GM04503 (cell line): ENCODE measurements at regions not wholly inside any gene's neighbourhood (a gene's known extent, or its start where the extent isn't known, plus 50 kb on each side); places are given as distances from the start of the nearest gene placed in this dataset.
"Not testable (repeated sequence)": the region's sequence is repeated elsewhere in the genome, so short reads cannot be mapped to it uniquely, and the experiment has no call there.

Experiments used
- DNase-seq: peaks from one replicate; pipeline ENCODE4 v3.0.0-alpha.2; 2012; ENCODE audit warnings: low read depth

DNA sequence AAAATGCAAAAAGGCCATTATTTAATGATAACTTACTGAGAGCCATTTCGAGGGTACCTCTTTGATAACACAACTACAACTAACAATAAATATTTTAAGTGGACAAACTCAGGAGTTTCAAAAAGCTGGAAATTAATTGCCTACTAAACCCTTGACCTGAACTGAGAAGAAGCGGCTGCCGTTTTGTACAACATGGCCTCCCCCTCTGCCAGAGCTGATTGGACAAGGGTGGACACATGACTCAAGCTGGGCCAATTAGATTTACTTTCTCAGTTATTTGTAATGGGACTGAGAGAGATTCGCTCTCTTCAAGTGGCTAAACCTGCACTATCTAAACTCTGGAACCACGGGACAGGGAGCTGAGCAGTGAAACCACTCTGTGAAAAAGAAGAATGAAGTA lies 135.9 kb upstream of the SERPINE2 start:
- DNase-seq: no peak

DNA sequence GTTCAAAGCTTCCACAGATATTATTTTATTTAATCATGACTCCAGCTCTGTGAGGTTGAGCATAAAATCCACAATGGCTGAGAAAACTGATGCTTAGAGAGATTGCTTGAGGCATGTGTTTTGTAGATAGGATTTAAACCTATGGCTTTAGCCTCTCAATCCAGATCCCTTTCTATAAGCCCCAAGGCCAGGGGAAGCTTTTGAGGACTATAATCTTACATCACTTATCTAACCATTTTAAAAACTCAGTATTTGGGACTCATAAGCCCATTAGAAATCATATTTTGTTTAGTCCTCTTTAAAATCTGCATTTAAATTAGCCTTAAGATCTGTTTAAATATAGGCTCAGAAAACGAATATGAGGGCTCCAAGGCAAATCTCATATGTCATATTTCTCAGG lies 135.4 kb upstream of the SERPINE2 start:
- no peak for DNase-seq

DNA sequence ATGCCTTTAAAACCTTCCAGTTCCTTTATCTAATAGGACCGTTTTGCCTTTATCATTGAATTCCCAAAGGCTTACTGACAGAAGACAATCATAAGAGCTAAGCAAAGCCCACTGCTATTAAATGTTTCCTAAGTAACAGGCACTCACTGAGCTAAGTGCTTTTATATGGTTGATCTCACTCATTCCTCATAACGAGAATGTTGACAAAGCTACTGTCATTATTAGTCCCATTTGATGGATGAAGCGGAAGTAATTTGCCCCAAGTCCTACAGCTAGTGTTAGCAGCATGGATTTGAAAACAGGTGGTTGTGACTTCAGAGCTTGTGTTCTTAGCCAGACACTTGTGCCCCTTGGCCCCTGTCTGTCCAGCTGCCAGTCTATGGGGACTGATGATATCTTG lies 134.8 kb upstream of the SERPINE2 start:
- DNase-seq: no peak

DNA sequence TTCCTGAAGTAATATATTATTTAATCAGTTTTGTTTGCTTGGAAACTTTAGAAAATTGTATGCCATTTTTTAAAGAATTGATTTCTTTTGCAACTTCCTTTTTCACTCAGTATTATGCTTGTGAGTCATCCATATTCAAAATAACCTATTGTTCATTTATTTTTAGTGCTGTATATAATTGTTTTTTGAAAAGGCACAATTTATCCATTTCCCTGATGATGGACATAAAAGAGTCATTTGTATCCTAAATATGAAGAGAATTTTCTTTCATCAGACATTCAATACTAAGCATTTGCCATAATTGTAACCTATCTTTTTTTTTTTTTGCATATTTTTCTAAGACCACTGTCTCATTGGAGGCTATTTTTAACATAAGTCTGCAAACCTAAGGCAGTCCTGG lies 134.1 kb upstream of the SERPINE2 start:
- no peak for DNase-seq

DNA sequence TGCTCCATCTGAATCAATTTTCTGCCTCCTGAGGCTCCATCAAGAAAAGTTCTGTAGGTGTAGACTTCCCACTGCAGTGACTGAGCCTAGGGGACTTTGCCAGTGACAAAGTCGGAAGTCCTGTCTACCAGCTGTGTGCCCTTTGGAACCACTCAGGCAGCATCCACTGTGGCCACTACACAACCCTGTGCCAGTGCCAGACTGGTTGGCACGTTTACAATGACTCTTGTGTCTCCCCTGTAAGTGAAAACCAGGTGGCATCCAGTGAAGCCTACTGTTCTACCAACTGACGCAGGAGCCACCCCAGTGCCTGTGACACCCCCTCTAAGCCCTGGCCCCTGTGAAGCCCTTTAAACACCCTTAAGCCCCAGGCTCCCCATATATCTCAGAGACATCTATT lies 132.1 kb upstream of the SERPINE2 start:
- DNase-seq: no peak

DNA sequence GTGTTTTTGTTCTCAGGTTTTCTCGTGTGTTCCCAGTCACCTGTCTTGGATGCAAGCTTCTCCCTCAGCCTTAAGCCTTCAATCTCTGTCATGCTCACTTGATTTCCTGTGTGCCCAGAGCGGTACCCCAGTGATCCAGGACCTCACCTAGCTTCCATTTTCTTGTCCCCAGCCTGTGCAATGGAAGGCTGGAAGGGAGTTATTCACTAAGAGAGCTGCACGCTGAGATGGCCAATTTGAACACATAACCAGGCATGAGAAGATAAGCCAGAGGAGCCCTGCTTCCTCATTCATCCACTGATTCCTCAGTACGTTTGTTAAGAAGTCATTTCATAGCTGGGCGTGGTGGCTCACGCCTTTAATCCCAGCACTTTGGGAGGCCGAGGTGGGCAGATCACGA lies 130.8 kb upstream of the SERPINE2 start:
- no peak for DNase-seq

DNA sequence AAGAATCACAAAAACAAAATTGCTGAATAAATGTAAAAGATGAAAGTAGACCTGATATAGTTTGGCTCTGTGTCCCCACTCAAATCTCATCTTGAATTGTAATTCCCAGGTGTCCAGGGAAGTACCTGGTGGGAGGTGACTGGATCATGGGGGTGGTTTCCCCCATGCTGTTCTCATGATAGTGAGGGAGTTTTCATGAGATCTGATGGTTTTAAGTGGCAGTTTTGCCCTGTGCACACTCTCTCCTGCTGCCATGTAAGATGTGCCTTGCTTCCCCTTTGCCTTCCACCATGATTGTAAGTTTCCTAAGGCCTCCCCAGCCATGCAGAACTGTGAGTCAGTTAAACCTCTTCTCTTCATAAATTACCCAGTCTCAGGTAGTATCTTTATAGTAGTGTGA lies 128.7 kb upstream of the SERPINE2 start:
- not testable (repeated sequence) for DNase-seq

DNA sequence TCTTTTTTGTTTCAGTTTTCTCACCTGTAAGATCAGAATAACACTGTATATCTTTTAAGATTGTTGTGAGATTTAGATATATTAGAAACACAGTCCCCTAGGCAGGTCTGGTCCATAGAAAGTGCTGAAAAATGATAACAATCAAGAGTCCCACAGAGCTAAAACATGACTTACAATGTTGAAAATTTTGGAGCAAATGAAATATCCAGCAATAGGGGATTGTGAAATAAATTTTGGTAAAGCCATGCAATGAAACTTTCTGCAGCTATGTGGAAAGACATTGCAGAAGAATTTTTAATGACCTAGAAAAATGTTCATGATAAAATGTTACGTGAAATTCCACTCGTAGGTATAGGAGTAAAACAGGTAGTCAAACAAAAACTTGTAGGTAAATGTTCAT lies 127.6 kb upstream of the SERPINE2 start:
- no peak for DNase-seq

DNA sequence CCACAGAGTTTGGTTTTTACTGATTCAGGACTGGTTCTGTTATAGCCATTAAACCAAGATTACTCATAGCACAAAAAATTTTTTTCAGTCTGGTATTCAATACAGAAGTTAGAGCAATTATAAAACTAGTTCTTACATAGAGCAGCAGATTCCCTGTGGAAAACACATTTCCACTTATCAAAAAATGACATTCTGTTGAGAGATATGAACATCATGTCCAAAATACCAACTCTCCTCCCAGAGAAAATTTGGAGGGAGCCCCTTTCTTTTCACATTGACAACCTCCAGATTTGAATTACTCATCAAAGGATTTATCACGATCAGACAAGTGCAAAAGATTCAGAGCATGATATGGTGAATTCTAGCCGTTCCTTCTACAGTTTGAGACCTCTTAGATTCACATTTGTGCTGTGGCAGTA lies 126.8 kb upstream of the SERPINE2 start:
- DNase-seq: peak; percentile 75

DNA sequence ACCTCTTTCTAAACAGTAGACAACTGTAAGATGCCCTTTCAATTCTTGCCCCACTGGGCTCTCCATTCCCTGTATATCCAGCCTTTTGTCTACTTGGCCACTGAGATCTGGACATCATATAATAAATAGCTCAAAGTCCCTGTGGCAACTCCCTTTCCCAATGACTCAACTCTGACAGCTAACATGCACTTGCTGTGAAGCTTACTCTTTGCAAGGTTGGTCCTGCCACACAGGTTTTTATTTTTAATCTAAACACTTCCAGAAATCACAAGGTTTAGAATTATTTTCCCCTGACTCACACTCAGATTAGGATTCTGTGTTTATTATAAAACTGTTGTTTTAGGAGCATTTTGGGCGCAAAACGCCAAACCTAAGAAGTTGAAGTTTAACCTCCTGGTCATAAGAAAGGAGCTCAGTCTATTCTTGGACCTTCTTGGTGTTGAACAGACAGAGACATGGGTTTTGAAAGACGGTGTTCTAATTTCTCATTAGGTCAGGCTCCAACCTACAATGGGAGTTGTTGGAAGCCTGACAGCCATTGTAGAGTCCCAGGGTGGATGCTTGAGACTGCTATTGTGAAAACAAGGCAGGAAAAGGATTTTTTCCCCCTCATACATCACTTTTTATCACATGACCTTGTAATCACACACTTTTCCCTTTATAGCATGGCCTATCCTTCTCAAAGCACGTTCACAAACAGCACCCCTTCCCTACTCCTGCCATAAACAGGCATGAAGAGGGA lies 124.7 kb upstream of the SERPINE2 start:
- no peak for DNase-seq

DNA sequence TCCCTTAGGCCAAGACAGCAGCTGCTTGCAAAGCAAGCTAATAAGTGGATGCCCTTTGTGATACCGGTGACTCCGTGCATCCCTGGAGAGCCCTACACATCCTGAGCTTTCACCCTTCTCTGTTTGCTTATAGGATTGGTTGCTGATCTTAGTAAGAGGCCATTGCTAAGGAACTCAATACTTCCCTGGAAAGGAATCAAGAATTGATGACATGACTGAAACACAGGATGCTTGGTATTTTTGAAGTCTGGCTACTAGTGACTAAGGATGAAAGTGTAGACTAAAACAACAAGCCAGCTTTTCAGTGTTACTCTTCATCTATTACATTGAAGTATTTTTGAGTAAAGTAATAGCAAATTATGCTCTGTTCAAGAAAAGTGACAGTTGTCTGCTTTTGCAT lies 123.0 kb upstream of the SERPINE2 start:
- DNase-seq: no peak

DNA sequence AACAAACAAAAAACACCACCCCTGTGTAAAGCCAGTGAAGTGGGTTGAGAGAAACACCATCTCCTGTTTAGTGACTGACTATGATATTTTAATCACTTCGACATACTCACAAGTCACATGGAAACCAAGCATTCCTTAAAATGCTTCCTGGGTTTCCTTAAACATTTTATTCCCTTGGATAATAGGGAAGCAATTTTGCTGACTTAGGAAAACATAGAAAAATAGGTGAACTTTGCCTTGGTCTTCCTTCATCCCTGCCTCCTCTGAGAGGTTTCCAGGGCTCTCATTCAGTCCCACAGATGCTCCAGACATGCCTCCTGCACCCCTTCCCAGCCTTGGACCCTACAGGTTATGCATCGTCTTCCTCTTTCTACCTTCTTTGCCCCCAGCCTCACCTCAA lies 122.6 kb upstream of the SERPINE2 start:
- no peak for DNase-seq

DNA sequence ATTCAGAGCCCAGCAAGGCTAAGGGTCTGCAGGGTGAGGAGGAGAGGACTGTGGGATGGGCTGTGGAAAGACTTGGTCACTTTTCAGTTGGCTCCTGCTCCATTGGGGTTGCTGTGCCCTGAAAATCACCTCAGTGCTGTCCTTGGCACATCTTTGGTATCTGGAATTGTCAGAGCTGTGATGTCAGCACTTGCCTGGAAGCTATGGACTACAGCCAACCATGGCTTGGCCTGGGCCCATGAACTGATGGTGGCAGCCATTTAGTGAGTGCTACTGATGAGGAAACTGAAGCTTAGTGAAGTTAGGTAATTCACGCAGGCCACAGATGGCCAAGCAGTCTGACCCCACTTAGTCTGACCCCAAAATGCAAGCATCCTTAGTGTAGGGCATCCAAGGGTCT lies 121.8 kb upstream of the SERPINE2 start:
- no peak for DNase-seq

DNA sequence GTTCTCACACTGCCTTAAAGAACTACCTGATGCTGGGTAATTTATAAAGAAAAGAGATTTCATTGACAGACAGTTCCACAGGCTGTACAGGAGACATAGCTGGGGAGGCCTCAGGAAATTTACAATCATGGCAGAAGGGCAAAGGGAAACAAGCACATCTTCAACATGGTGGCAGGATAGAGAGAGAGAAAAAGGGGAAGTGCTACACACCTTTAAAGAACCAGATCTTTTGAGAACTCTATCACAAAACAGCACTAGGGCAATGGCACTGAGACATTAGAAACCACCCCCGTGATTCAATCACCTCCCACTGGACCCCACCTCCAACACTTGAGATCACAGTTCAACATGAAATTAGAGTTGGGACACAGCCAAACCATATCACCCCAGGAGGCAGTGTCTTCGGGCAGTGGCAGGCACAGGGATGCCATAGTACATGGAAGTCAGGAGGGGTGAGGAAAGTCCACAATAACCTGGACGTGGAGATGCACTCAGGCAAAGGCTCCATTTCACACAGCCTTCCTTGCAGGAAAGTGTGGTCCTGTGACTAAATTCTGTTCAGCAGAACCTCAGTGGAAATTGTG lies 120.4 kb upstream of the SERPINE2 start:
- no peak for DNase-seq

DNA sequence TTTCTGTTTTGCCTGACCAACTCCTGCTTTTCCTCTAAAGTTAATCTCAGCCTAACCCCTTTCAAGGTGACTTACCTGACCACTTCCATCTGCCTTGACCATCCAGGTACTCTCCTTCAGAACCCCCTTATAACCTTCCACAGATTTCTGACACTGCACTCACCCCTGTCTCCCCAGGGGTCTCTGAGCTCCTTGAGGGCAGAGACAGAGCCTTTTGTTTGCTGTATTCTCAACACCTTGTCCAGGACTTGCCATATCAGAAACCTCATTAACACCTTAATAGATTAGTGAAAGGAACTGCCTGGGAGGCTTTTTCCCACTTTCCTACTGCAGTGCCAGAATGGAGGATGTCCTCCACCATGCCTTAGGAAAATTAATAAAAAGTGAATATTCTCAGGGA lies 119.7 kb upstream of the SERPINE2 start:
- no peak for DNase-seq

DNA sequence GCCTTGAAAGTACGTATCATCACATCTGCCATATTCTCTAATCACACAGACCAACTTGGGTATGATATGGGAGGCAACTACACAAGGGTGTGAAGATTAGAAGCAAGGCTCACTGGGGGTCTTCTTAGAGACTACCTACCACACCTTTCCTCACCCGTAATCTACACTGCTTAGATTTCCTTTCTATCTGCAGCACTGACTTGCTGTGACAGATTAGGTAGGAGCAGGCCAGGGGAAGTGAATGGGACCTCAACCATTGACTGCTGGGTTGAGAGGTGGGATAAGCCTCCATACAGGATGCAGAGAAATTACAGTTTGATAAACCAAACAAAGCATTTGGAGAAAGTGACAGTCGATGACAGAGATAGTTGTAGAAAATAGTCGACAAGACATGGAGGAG lies 119.0 kb upstream of the SERPINE2 start:
- DNase-seq: no peak

DNA sequence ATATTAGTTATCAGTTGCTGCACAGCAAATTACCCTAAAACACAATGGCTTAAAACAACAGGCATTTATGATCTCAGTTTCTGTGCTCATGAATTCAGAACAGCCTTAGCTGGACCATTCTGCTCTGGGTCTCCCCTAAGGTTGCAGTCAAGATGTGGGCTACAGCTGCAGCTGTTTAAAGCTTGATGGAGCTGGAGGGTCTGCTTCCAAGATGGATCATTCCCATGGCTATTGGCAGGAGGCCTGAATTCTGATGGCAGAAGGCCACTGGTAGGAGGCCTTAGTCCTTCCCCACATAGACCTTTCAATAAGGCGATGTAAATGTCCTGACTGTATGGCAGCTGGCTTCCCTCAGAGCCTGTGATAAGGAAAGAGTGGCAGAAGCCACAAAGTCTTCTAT lies 118.6 kb upstream of the SERPINE2 start:
- DNase-seq: no peak

DNA sequence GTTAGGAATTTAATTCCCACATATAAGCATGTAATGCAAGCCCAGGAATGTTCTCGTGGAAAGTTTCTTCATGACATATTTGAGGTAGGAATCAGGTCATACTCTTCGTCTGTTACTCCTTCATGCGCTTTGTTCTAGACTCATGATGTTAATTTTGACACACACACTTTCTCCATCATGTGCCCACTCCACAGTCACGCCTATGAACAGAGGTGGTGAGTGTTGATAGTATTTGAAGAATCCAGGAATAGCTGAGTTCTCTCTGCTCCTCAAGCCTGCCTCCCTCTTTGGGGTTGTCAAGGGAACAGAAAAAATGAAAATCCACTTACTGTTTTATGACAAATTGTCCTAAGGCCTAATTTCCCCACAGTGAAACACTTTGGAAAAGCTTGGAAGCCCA lies 117.3 kb upstream of the SERPINE2 start:
- DNase-seq: no peak

DNA sequence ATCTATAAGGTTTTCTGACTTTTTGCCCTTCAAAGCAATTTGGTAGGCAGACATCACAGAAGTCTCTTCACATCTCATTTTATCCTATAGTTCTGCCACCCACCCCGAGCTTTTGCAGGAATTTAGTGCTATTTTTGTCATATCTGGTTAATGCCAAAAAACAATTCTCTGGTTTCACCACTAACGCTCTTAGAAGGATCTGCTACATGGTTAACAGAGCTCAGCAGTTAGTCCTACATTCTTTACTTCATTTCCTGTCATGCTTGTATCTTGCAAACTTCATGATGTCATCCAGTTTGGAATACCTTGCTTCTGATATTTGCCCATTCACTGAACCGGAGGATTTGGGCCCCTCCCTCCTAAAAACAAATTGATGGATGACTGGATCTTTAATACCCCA lies 116.8 kb upstream of the SERPINE2 start:
- DNase-seq: no peak

DNA sequence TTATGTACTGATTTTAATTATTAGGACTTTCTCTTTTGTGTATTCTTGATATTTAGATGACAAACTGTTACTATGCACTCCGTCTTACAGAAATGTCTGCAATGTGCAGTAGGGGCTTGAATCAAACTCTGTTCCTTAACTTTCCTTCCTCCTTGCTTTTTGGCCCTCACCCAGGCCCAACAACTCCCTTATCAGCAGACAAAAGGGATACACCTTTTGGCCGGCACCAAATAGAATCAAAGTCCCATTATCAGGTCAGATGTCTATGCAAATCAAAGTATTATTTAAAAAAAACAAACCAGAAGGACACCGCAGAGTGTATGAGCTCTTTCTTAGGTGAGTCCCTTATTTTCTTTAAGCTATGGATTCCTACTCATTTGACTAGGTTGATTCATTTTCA lies 116.3 kb upstream of the SERPINE2 start:
- DNase-seq: no peak

DNA sequence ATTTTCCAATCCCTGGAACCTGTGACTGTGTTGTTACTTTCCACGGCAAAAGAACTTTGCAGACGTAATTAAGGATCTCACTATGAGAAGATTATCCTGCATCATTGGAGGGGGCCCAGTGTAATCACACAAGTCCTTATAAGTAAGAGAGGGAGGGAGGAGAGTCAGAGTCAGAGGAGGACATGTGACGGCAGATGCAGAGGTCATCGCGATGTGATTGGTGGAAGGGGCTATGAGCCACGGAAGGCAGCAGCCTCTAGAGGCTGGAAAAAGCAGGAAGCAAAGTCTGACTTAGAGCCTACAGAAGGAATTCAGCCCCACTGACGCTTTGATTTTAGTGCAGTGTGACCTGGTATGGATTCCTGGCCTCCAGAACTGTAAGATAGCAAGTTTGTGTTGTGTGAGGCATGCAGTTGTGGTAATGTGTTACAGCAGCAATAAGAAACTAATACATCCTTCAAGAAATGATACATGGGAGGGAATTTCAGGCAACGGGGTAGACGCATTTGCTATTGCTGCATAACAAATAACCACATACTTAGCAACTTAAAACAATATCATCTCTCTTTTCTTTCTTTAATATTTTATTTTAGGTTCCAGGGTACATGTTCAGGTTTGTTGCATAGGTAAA lies 112.7 kb upstream of the SERPINE2 start:
- DNase-seq: no peak

DNA sequence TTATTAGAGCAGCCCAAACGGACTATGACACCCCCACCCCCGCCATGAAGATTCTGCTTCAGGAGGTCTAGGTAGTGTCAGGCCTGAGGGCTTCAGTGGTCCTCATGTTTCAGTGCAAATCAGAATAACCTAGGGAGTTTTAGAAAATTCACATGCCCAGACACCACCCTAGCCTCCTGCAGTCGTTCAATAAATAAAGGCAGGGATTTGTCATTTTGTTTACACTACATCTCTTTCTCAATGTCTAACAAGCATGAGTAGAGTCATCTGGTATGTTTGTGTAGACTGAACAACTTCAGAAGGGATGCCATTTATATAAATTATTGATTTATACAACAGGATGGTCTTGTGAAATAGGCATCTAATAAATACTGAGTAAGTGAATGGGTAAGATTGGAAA lies 112.1 kb upstream of the SERPINE2 start:
- DNase-seq: peak; percentile 77

DNA sequence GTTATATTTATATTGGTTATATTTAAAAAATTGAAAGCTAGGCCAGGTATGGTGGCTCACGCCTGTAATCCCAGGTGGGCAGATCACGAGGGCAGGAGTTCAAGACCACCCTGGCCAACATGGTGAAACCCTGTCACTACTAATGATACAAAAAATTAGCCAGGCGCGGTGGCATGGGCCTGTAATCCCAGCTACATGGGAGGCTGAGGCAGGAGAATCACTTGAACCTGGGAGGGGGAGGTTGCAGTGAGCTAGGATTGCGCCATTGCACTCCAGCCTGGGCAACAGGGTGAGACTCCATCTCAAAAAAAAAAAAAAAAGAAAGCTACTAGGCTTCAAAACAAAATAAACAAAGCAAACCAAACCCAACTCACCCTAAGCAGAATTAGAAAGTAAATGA lies 109.0 kb upstream of the SERPINE2 start:
- DNase-seq: not testable (repeated sequence)

DNA sequence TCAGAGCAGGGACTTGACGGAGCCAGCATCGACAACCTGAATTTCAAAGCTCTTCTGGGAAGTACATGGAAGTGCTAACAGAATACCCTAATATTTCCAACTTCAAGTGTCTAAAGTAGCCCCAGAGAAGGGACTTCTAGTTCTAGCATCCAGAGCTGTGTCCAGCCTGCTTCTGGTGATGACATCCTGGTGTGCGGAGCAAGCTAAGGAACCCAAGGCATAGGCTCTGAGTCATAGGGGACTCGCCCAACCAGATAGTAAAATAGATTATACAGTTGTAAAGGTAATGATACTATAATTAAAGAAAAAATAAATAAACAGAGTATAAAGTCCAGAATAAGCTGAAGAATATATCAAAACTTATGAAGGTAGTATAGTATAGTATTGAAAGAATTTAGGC lies 108.1 kb upstream of the SERPINE2 start:
- DNase-seq: no peak
